Endothelial cell of umbilical vein (primary cell): ENCODE measurements at regions not wholly inside any gene's neighbourhood (a gene's known extent, or its start where the extent isn't known, plus 50 kb on each side); places are given as distances from the start of the nearest gene placed in this dataset.

Source experiments
- BruUV-seq: library from RNA; stranded (reverse); fragments of 400-500 nt; replicated peaks from 2 replicates; lab custom pipeline; 2021; lab: Mats Ljungman, UMichigan
- CTCF ChIA-PET: fragments of 300-600, 350-600 bp; sonication (Branson Sonifier 250); formaldehyde crosslinking; loops from one replicate; lab custom pipeline; 2021; ENCODE audit warnings: antibody characterized with exemption, inconsistent platforms; lab: Charles Lee
- POLR2A ChIA-PET: fragments of 300-600, 350-600 bp; sonication (Branson Sonifier 250); formaldehyde crosslinking; loops from one replicate; lab custom pipeline; 2021; ENCODE audit warnings: antibody characterized with exemption, inconsistent platforms; lab: Charles Lee
- DNase-seq: peaks from one replicate; pipeline ENCODE4 v3.0.0-alpha.2; 2011; ENCODE audit warnings: low read depth, low spot score
- FAIRE-seq: peaks from 2 replicates; lab custom pipeline; 2011; peaks lifted over from hg19 to GRCh38; lab: Jason Lieb, UNC
- H2AFZ ChIP-seq: 2 replicates; pipeline ENCODE4 v1.6.0; 2012; ENCODE audit warnings: low read depth, low read length, control low read depth, inconsistent platforms
- H3K27ac ChIP-seq: 2 replicates; pipeline ENCODE4 v1.5.1; 2011; ENCODE audit warnings: low read depth, mild to moderate bottlenecking, control low read depth, low read length, moderate library complexity; ENCODE audit not compliant: insufficient read depth
- H3K27me3 ChIP-seq, 2 experiments: 2 replicates each; pipeline versions ENCODE4 v1.6.0 to v1.6.1; 2011; ENCODE audit warnings: low read length in 2 of 2, mixed read lengths in 1 of 2; ENCODE audit not compliant: control insufficient read depth in 2 of 2, insufficient read depth in 2 of 2
- H3K36me3 ChIP-seq, 2 experiments: 2 replicates in 1 of 2; 3 replicates in 1 of 2; pipeline ENCODE4 v1.5.1; 2011; ENCODE audit warnings: low read length in 2 of 2, mild to moderate bottlenecking in 1 of 2, moderate library complexity in 1 of 2; ENCODE audit not compliant: control insufficient read depth in 2 of 2, insufficient read depth in 2 of 2; ENCODE audit errors: extremely low read depth in 1 of 2
- H3K4me1 ChIP-seq: 3 replicates; pipeline ENCODE4 v1.5.1; 2011; ENCODE audit warnings: mild to moderate bottlenecking, low read length; ENCODE audit not compliant: control insufficient read depth, insufficient read depth; ENCODE audit errors: extremely low read depth
- H3K4me2 ChIP-seq: 2 replicates; pipeline ENCODE4 v1.6.1; 2011; ENCODE audit warnings: low read length, control low read depth, mixed read lengths; ENCODE audit not compliant: insufficient read depth
- H3K4me3 ChIP-seq, 3 experiments: fragments of 200-600 bp in 1 of 3; sonication (generic), shearing (Covaris generic) in 1 of 3; replicated peaks in 1 of 3; 2 replicates each; pipeline ENCODE4 v1.5.1; 2011 to 2016; ENCODE audit warnings: control low read depth in 3 of 3, low read length in 3 of 3, mild to moderate bottlenecking in 2 of 3, inconsistent platforms in 1 of 3, low read depth in 1 of 3, moderate library complexity in 1 of 3; ENCODE audit not compliant: insufficient read depth in 1 of 3
- H3K79me2 ChIP-seq: 2 replicates; pipeline ENCODE4 v1.6.0; 2012; ENCODE audit warnings: low read length, inconsistent platforms; ENCODE audit not compliant: control insufficient read depth, insufficient read depth
- H3K9ac ChIP-seq: replicated peaks from 2 replicates; pipeline ENCODE3; 2011; ENCODE audit warnings: low read length, control low read depth; ENCODE audit not compliant: insufficient read depth; ENCODE audit errors: extremely low read depth
- H3K9me1 ChIP-seq: replicated peaks from 3 replicates; pipeline ENCODE4 v1.6.0; 2011; ENCODE audit warnings: mild to moderate bottlenecking, low read length; ENCODE audit not compliant: control insufficient read depth, insufficient read depth; ENCODE audit errors: extremely low read depth
- H3K9me3 ChIP-seq: replicated peaks from 2 replicates; pipeline ENCODE4 v1.5.1; 2012; ENCODE audit warnings: low read length, inconsistent platforms; ENCODE audit not compliant: control insufficient read depth, insufficient read depth
- H4K20me1 ChIP-seq: replicated peaks from 2 replicates; pipeline ENCODE3; 2011; ENCODE audit warnings: mild to moderate bottlenecking, low read length; ENCODE audit not compliant: control insufficient read depth, insufficient read depth; ENCODE audit errors: extremely low read depth
- EZH2 ChIP-seq: IDR thresholded peaks from 2 replicates; pipeline ENCODE4 v1.6.1; 2012; ENCODE audit warnings: borderline replicate concordance, low read depth, mild to moderate bottlenecking, moderate library complexity, low read length, inconsistent platforms; ENCODE audit not compliant: severe bottlenecking
- FOS ChIP-seq: IDR thresholded peaks from 2 replicates; pipeline ENCODE4 v1.6.1; 2011; ENCODE audit warnings: mild to moderate bottlenecking, low read length, moderate library complexity, borderline replicate concordance; ENCODE audit not compliant: insufficient read depth
- GATA2 ChIP-seq: IDR thresholded peaks from 2 replicates; pipeline ENCODE4 v1.7.0; 2011; ENCODE audit warnings: low read depth, mild to moderate bottlenecking, moderate library complexity, mixed read lengths, low read length; ENCODE audit not compliant: insufficient read length, insufficient read depth
- JUN ChIP-seq: IDR thresholded peaks from 2 replicates; pipeline ENCODE4 v1.6.1; 2011; ENCODE audit warnings: borderline replicate concordance, low read depth; ENCODE audit not compliant: insufficient read length, insufficient read depth
- MYC ChIP-seq: IDR thresholded peaks from one replicate; pipeline ENCODE4 v1.6.1; 2011; ENCODE audit warnings: mild to moderate bottlenecking, low read depth, low read length
- POLR2A ChIP-seq: IDR thresholded peaks from 2 replicates; pipeline ENCODE4 v1.6.1; 2012; ENCODE audit warnings: low read depth, mild to moderate bottlenecking, control low read depth, low read length
- POLR2AphosphoS5 ChIP-seq: IDR thresholded peaks from 2 replicates; pipeline ENCODE4 v1.6.1; 2012; ENCODE audit warnings: low read depth, mild to moderate bottlenecking, control low read depth, low read length, moderate library complexity; ENCODE audit not compliant: insufficient read depth
- dilution Hi-C: fragments of 300-500 bp; cut with MboI; formaldehyde crosslinking; loops from one replicate; pipeline ENCODE4 v1.15.0; 2019; ENCODE audit warnings: low sequenced_read_pairs; ENCODE audit not compliant: extremely low pct_ligation_motif_present
- intact Hi-C: fragments of 100-400 bp; cut with micrococcal nuclease; formaldehyde crosslinking; loops from one replicate; pipeline ENCODE4 v1.10.0; 2022
- TF ChIP-seq, protein P1 (sequence below): IDR thresholded peaks from 2 replicates; pipeline ENCODE4 v1.6.1; 2011; ENCODE audit not compliant: insufficient read depth, insufficient read length
- TF ChIP-seq, protein P2 (sequence below), 2 donors: IDR thresholded peaks; 1 replicate in 1 of 2; 2 replicates in 1 of 2; pipeline ENCODE4 v1.5.1; 2011; ENCODE audit warnings: low read length in 2 of 2, mild to moderate bottlenecking in 2 of 2, moderate library complexity in 2 of 2, control low read depth in 1 of 2, inconsistent platforms in 1 of 2, low read depth in 1 of 2; ENCODE audit not compliant: insufficient read depth in 1 of 2; ENCODE audit errors: extremely low read depth in 1 of 2

DNA sequence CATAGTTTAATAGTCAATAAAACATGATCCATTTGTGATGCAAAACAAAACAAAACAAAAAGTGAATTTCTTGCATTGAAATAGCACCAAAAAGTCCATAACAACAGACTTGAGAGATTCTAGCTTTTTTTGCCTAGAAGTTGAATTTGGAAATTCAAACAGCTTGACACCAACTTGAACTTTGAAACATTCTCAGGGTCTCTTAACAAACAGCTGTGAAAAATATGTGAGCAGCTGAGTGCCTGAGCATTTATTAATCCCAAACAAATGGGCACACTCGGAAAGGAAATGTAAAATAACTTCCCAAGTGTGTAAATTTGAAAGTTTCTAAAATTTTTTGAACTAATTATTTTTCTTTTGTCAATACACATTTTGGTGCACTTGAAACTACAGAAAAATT, 56.0 kb upstream of the HMHB1 start:
- no peak overlapping the region for H3K9ac ChIP-seq
- DNase-seq (no peak), FAIRE-seq (no peak)
- no peaks in the 10 kb centered on the region for H3K4me1 ChIP-seq
- TF ChIP-seq GATA2 (no peak), EZH2 (no peak), POLR2A (no peak), JUN (no peak), POLR2AphosphoS5 (no peak), FOS (no peak), MYC (no peak)
- TF ChIP-seq, protein P1, sequence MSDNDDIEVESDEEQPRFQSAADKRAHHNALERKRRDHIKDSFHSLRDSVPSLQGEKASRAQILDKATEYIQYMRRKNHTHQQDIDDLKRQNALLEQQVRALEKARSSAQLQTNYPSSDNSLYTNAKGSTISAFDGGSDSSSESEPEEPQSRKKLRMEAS: no peak
- no peaks in the 10 kb centered on the region for H3K79me2 ChIP-seq
- H3K9me3 ChIP-seq: no peaks in the 10 kb centered on the region
- H3K4me3 ChIP-seq: no peak overlapping the region
- intact Hi-C loops (no loop called here), dilution Hi-C loops (no loop called here)
- H3K36me3 ChIP-seq: no peaks in the 10 kb centered on the region
- BruUV-seq: no TSS peak
- H3K27ac ChIP-seq: no peak overlapping the region
- ChIA-PET POLR2A (no interaction called here), CTCF (no interaction called here)
- no peak overlapping the region for H3K4me2 ChIP-seq
- no peaks in the 10 kb centered on the region for H3K27me3 ChIP-seq
- H2AFZ ChIP-seq: no peak overlapping the region
- no peaks in the 10 kb centered on the region for H3K9me1 ChIP-seq
- H4K20me1 ChIP-seq: no peaks in the 10 kb centered on the region

DNA sequence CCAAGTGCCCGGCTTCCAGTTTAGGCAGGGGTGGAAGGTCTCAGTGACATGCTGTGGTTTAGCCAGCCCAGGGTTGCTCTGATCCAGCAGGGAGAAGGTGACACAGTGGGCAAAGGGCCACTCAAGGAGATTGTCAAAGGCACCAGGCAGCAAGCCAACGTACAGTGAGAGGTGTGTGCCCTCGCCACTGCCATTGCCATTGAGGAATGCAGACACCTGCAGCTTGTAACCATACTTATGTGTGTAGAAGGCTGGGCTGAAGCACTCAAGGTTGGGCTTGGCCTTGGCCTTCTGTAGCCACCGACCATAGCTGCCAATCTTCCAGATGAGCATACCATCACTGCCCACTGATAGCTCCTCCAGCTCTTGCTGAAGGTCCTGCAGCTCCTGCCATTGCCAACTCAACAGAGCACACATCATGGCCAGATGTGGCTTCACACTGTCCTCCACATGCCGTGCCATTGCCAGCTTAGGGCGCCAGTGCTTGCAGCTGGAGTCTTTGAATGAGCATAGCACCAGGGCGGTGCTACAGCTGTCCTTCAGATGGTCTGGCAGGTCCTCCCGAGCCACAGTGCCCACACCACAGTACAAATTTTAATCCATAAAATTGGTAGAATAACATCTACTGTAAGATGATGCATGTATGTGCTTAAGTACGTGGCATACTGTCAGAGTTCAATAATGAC, 59.7 kb upstream of the HMHB1 start:
- H3K4me2 ChIP-seq: no peak overlapping the region
- DNase-seq (no peak), FAIRE-seq (no peak)
- dilution Hi-C loops (no loop called here), intact Hi-C loops (no loop called here)
- no peak overlapping the region for H3K27ac ChIP-seq
- no peaks in the 10 kb centered on the region for H3K79me2 ChIP-seq
- H4K20me1 ChIP-seq: no peaks in the 10 kb centered on the region
- ChIA-PET POLR2A (no interaction called here), CTCF (no interaction called here)
- TF ChIP-seq MYC (no peak), POLR2AphosphoS5 (no peak), GATA2 (no peak), EZH2 (no peak), FOS (no peak), POLR2A (no peak), JUN (no peak)
- TF ChIP-seq, protein P2, sequence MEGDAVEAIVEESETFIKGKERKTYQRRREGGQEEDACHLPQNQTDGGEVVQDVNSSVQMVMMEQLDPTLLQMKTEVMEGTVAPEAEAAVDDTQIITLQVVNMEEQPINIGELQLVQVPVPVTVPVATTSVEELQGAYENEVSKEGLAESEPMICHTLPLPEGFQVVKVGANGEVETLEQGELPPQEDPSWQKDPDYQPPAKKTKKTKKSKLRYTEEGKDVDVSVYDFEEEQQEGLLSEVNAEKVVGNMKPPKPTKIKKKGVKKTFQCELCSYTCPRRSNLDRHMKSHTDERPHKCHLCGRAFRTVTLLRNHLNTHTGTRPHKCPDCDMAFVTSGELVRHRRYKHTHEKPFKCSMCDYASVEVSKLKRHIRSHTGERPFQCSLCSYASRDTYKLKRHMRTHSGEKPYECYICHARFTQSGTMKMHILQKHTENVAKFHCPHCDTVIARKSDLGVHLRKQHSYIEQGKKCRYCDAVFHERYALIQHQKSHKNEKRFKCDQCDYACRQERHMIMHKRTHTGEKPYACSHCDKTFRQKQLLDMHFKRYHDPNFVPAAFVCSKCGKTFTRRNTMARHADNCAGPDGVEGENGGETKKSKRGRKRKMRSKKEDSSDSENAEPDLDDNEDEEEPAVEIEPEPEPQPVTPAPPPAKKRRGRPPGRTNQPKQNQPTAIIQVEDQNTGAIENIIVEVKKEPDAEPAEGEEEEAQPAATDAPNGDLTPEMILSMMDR (IDR thresholded peaks at IDR 0.05; ENCODE audit: extremely low read depth in 1 of 2, insufficient read depth in 1 of 2, low read depth in 1 of 2, low read length in 2 of 2): no peak
- TF ChIP-seq, protein P1: no peak
- H3K9me3 ChIP-seq: no peaks in the 10 kb centered on the region
- BruUV-seq: no TSS peak
- H3K4me1 ChIP-seq: no peaks in the 10 kb centered on the region
- H3K4me3 ChIP-seq: no peak overlapping the region
- peaks cover 0 to 2% of the 10 kb centered on the region in 2 experiments for H3K27me3 ChIP-seq
- no peak overlapping the region for H2AFZ ChIP-seq
- H3K36me3 ChIP-seq: no peaks in the 10 kb centered on the region
- no peak overlapping the region for H3K9ac ChIP-seq
- H3K9me1 ChIP-seq: no peaks in the 10 kb centered on the region
